Pancreas (tissue), 10 donors: ENCODE measurements at regions not wholly inside any gene's neighbourhood (a gene's known extent, or its start where the extent isn't known, plus 50 kb on each side); places are given as distances from the start of the nearest gene placed in this dataset.

Source experiments
- ATAC-seq, 4 donors: fragments of 200-7000 bp; cut with Tn5 transposase; one replicate each; pipeline versions ENCODE4 v1.8.0 to v1.9.1; 2020; ENCODE audit warnings: mild to moderate bottlenecking in 4 of 4, moderate library complexity in 4 of 4
- DNase-seq, 6 donors: peaks; one replicate each; pipeline ENCODE4 v3.0.0-alpha.2; 2020
- FAIRE-seq: peaks from 2 replicates; lab custom pipeline; 2012; peaks lifted over from hg19 to GRCh38; lab: Jason Lieb, UNC
- H3K27ac ChIP-seq, 4 donors: fragments of 200-600 bp; sonication (generic); 1 replicate in 3 of 4; 2 replicates in 1 of 4; pipeline versions ENCODE4 v1.5.0 to v1.8.0; 2020
- H3K27me3 ChIP-seq, 4 donors: fragments of 200-600 bp; one replicate each; pipeline ENCODE4 v1.8.0; 2021
- H3K36me3 ChIP-seq, 3 donors: fragments of 200-600 bp; sonication (generic) in 1 of 3; one replicate each; pipeline versions ENCODE4 v1.5.0 to v1.8.0; 2020 to 2021
- H3K4me1 ChIP-seq, 3 donors: fragments of 200-600 bp; one replicate each; pipeline ENCODE4 v1.8.0; 2021
- H3K4me3 ChIP-seq, 4 donors: fragments of 200-600 bp; sonication (generic) in 2 of 4; one replicate each; pipeline versions ENCODE4 v1.5.0 to v1.8.0; 2020 to 2021
- H3K9me3 ChIP-seq, 4 donors: fragments of 200-600 bp; one replicate each; pipeline ENCODE4 v1.8.0; 2021
- CTCF ChIP-seq, 4 donors: fragments of 200-600 bp; sonication (generic) in 3 of 4; IDR thresholded peaks; one replicate each; pipeline versions ENCODE4 v1.5.0 to v1.8.0; 2021; ENCODE audit warnings: antibody characterized with exemption in 4 of 4
- WGBS, 2 donors: extraction: QIAGEN DNeasy Blood & Tissue Kit; methylation state at CpG; one replicate each; pipeline ENCODE4 v1.1.7; 2013; 5-methylcytosine and 5-hydroxymethylcytosine counted together
- intact Hi-C, 3 donors: fragments of 100-400 bp; cut with DNase I; formaldehyde crosslinking; loops; one replicate each; pipeline versions ENCODE4 v1.11.1 to v1.14.2; 2022
- donor health status: healthy with polysubstance abuse.
- donor health status: DM: no; HTN: no; CAD: no; lungs with moderate emphysema.
- donor health status: DM: no; HTN: no; CAD: no.
- donor health status: control.
- donor health status: control.
- donor health status: Bipolar disorder and iron deficiency.
- donor health status: DM: yes; HTN: yes; CAD: no.
- donor health status: DM: no; HTN: no; CAD: no.
- donor health status: DM: no; HTN: no; CAD: no.
- donor health status: DM: yes; HTN: yes; CAD: no.

GRCh38 chr12:77179515-77179914 lies 114.1 kb upstream of the E2F7 start:
- TF ChIP-seq CTCF (IDR thresholded peaks at IDR 0.05): no peak
- no peak overlapping the region for H3K4me3 ChIP-seq
- DNase-seq: peak in 1 of 6 donors; percentile 26
- no peaks in the 10 kb centered on the region for H3K4me1 ChIP-seq
- ATAC-seq: no peak
- no peaks in the 10 kb centered on the region for H3K9me3 ChIP-seq
- 94 to 96% methylated on average over 1 of the region's 1 CpG for WGBS, 2 donors
- H3K36me3 ChIP-seq: no peaks in the 10 kb centered on the region
- FAIRE-seq: no peak
- no peaks in the 10 kb centered on the region for H3K27me3 ChIP-seq
- H3K27ac ChIP-seq: no peak overlapping the region
- intact Hi-C loops: no loop called here

- intact Hi-C loops: no loop called here
- 80 to 89% methylated on average over 2 of the region's 2 CpGs for WGBS, 2 donors
- no peaks in the 10 kb centered on the region for H3K9me3 ChIP-seq
- FAIRE-seq: no peak
- H3K4me3 ChIP-seq: no peak overlapping the region
- H3K36me3 ChIP-seq: no peaks in the 10 kb centered on the region
- no peak for TF ChIP-seq CTCF (IDR thresholded peaks at IDR 0.05)
- no peak overlapping the region for H3K27ac ChIP-seq
- H3K27me3 ChIP-seq: no peaks in the 10 kb centered on the region
- no peak for DNase-seq
- H3K4me1 ChIP-seq: no peaks in the 10 kb centered on the region
- no peak for ATAC-seq
Measured at GRCh38 chr12:77167801-77168200, 102.4 kb upstream of the E2F7 start.

GRCh38 chr12:77166696-77167095 lies 101.3 kb upstream of the E2F7 start:
- no peaks in the 10 kb centered on the region for H3K4me1 ChIP-seq
- DNase-seq (no peak), ATAC-seq (no peak), FAIRE-seq (no peak)
- H3K36me3 ChIP-seq: no peaks in the 10 kb centered on the region
- H3K4me3 ChIP-seq: no peak overlapping the region
- no peak for TF ChIP-seq CTCF (IDR thresholded peaks at IDR 0.05)
- H3K27me3 ChIP-seq: no peaks in the 10 kb centered on the region
- intact Hi-C loops: no loop called here
- no peaks in the 10 kb centered on the region for H3K9me3 ChIP-seq
- WGBS, 2 donors: 53 to 65% methylated on average over 2 of the region's 2 CpGs
- H3K27ac ChIP-seq: no peak overlapping the region

- intact Hi-C loops: no loop called here
- Histone ChIP-seq H3K4me3 (no peak overlapping the region), H3K4me1 (no peaks in the 10 kb centered on the region), H3K27ac (no peak overlapping the region), H3K36me3 (no peaks in the 10 kb centered on the region), H3K27me3 (no peaks in the 10 kb centered on the region), H3K9me3 (no peaks in the 10 kb centered on the region)
- ATAC-seq: no peak
- DNase-seq: no peak
- WGBS, 2 donors: 62 to 72% methylated on average over 3 of the region's 3 CpGs
- TF ChIP-seq CTCF (IDR thresholded peaks at IDR 0.05): no peak
- FAIRE-seq: no peak
Measured at GRCh38 chr12:77163074-77164038, 98.0 kb upstream of the E2F7 start.

GRCh38 chr12:77161944-77162343 lies 96.6 kb upstream of the E2F7 start:
- H3K27me3 ChIP-seq: no peaks in the 10 kb centered on the region
- H3K4me3 ChIP-seq: no peak overlapping the region
- 35 to 49% methylated on average over 2 of the region's 2 CpGs for WGBS, 2 donors
- FAIRE-seq (no peak), ATAC-seq (no peak), DNase-seq (no peak)
- no peak for TF ChIP-seq CTCF (IDR thresholded peaks at IDR 0.05)
- no peaks in the 10 kb centered on the region for H3K9me3 ChIP-seq
- H3K27ac ChIP-seq: no peak overlapping the region
- no peaks in the 10 kb centered on the region for H3K4me1 ChIP-seq
- intact Hi-C loops: no loop called here
- no peaks in the 10 kb centered on the region for H3K36me3 ChIP-seq
